DMS53 treated with DMSO at 0.1 percent for 48 hours (cell line): ENCODE measurements at regions not wholly inside any gene's neighbourhood (a gene's known extent, or its start where the extent isn't known, plus 50 kb on each side); places are given as distances from the start of the nearest gene placed in this dataset.

Source experiments
- DNase-seq: peaks from one replicate; lab custom pipeline; 2025; ENCODE audit not compliant: unreplicated experiment; lab: John Stamatoyannopoulos, UW

DNA sequence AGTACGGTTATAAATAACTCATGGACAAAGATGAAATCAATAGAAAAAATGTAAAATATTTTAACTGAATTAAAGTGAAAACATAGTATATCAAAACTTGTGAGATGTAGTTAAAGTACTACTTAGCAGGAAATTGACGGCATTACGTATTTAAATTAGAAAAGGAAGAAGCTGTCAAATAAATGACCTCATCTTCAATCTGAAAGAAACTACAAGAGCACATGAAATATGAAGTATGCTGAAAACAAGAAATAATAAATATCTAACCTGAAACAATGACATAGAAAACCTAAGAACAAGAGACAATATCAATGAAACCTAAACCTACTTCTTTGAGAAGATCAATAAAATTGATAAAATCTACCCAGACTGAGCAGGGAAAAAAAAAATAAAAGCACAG is 122.2 kb upstream of the PDE4B start:
- no peak for DNase-seq

DNA sequence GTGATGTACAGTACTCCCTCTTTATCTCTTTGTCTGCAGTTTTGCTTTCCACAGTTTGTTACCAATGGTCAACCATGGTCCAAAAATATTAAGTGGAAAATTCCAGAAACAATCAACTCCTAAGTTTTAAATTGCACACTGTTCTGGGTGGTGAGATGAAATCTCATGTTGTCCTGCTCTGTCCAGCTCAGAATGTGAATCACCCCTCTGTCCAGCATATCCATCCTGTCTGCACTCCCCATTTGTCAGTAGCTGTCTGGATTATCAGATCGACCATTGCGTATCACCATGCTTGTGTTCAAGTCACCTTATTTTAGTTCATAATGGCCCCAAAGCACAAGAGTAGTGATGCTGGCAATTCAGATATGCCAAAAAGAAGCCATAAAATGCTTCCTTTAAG is 118.2 kb upstream of the PDE4B start:
- DNase-seq = no peak

DNA sequence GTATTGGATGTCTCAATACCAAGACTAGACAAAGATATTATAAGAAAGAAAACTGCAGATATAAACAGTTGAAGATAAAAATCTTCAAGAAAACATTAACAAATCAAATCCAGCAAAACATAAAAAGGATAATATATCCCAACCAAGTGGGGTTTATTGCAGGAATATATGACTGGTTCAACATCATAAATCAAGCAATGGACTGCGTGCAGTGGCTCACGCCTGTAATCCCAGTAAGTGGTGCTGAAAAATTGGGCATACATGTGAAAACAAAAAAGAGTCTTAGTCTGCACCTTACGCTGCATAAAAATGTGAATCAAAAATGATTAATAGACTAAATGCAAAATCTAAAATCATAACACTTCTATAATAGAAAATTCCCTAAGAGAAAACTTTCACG is 112.9 kb upstream of the PDE4B start:
- no peak for DNase-seq

DNA sequence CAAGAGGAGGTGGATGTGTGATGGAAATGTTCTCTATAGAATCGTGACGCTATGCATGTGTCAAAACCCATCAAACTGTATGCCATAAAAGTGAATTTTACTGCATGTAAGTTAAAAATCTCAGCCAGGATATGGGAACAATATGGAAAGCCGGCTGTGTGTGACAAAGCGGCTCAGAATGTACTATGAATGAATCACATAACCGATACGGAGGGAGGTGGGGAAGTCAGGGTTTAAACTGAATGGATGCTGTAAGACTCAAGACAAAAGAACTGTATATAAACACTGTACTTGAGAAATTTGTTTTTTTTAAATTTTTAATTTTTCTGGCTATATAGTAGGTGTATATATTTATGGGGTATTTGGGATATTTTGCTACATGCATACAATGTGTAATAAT is 111.6 kb upstream of the PDE4B start:
- DNase-seq = no peak

DNA sequence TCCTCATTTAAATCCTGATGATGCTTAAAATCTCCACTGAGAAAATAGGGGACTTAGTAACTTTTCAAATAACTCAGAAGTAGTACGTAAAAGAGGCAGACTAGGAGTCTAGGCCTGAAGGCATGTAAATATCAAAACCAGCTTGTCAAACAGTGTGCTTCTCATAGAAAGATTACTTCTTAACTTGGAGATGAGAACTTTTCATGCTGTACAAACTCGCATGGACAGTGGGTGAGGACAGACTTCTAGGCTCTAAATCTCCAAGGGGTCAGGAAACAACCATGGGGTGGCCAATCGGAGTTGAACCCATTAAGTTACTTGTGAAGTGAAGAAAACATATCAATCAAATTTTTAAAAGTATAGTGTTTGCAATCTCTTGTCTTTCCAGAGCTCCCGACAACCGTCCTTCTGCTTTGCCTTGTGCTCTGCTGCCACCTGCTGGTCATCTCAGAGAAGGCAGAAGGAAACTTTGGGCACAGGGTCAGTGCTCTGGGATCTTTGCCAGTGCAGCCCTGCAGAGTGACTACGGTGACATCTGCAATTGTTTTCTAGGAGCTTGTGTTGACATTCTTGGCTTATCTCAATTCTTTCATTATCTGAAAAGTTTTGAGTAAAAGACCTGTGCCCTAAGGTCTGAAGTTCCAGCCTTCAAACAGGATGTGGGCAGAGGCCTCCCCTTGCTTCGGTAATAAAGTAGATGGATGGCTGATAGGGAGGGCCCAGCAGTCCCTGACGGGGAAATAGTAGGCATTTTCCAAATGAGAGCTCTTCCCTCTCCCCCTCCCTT is 105.1 kb upstream of the PDE4B start:
- peak; percentile 88 for DNase-seq

DNA sequence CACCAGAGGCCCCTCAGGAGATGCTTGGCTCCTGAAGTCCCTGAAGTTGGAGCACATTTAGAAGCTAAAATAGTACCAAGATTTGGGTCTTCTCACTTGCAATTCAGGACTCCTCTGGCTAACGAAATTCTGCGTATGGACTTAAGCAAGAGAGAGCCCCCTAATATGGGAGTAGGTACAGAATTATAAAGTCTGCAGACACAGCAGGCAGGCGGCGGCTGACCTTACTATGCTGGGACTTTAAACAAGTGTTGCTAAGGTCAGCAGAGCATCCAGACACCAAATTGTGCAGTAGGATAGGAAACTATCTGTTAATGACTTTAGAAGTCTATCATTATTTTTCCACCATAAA is 104.5 kb upstream of the PDE4B start:
- DNase-seq = no peak

DNA sequence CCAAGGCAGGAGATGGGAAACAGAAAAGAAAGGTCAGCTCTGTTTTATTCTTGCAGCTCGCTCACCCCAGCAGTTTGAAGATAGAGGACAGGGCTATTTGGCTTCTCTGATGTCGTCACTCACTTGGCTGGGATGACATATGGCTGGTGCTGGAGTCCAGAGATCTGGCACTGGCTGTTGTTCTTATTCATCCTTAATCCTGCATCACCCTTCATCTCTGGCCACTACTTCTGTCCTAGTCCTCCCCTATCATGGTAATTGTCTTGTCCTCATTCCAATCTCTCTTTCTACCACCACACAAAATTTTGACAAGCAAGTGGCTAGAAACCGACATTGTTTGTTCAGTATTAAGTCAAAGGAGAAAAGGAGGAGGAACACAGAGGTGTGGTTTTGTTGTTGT is 103.8 kb upstream of the PDE4B start:
- DNase-seq = no peak

DNA sequence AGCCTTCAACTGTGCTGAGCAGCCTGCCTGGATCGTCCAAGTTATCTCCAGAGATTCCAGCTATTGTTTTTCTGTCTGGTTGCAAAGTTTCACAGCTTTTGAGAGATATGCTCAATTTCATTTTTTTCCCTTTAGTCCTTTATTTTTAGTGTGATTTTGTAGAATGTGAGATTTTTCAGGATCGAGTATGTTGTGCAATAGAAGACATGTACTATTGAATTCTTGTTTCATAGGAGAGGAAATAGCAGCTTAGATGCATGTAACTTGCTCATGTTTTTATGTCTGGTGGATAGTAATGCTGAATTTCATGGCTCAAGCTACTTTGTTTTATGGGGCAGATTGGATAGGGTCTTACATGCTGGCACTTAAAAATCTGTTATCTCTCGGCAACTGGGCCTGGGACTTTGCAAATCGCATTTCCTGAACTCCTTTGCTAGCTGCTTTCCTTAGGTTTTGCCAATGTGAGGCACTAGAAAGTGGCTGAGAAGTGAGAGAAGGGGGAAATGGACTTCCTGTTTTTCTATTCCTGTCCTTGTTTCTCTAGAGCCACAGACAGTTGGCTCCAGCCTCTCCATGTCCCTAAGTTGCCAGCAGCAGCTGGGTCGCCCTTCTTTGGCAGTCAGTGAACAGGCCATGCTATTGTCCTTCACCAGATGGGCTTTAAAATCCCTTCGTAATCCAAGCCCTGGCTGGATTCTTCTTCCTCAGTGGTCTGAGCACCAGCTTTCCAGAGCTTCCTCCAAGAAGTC is 101.4 kb upstream of the PDE4B start:
- no peak for DNase-seq

DNA sequence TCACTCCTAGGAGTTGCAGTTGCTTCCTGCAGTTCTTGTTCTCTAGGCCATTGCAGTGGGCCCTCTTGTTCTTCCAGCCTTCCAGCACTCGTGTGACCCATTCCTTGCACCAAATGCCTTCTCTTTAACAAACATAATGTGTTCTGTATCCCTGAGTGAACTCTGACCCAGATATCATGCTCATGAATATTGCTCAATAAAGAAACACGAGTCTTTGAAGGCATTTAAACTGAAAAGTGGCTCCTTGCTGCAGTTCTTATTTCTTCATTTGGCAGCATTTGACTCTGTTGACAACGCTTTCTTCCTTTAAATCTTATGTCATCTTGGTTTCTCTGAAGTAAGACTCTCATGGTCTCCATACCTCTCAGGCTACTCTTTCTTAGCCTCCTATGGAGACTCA is 100.7 kb upstream of the PDE4B start:
- no peak for DNase-seq

DNA sequence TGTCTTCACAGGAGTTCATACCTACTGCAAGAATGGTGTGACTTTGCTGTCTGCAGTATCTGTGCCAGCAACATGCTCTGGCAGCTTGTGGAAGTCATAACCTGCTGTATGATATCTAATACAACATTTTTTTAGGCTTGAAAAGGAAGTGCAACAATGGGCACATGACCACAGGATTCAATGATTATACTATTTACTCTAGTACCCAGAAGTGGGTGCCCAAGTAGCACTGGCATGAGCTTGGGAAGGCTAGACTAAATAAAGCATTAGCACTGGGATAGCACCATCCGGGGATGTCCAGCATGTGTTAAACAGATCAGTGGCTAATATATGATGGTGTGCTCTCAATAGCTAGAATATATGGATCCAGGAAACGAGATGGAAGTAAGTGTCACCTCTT is 98.6 kb upstream of the PDE4B start:
- DNase-seq = peak; percentile 30

DNA sequence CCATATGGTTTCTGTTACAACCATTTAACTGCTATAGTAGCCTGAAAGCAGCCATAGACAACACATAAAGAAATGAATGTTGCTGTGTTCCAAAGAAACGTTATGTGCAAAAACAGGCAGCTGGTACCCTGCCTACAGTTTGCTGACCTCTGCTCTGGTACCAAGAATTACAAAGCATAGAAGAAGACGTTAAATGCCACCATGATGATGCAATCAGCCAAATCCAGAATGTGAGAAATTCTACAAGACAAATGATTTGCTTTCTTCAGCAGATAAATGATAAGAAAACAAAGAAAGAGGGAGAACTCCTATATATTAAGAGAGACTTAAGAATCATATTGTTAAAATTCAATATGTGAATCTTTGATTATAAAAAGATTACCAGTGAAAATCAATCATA is 97.8 kb upstream of the PDE4B start:
- DNase-seq = no peak

DNA sequence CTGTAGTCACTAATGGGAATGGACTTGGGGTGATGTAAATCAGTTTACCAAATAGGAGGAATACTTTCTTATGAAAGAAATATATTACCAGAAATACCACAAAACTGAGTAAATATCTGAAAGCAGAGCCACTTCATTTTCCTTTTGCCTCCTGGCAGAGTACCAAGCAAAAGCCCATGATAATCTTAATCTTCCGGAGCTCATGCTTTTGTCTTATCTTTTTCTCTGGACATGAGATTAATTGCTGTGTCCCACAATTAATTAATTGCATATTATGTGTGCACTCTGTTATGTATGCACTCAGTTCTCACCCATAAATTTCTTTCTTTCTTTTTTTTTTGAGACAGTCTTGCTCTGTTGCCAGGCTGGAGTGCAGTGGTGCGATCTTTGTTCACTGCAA is 94.1 kb upstream of the PDE4B start:
- DNase-seq = no peak

DNA sequence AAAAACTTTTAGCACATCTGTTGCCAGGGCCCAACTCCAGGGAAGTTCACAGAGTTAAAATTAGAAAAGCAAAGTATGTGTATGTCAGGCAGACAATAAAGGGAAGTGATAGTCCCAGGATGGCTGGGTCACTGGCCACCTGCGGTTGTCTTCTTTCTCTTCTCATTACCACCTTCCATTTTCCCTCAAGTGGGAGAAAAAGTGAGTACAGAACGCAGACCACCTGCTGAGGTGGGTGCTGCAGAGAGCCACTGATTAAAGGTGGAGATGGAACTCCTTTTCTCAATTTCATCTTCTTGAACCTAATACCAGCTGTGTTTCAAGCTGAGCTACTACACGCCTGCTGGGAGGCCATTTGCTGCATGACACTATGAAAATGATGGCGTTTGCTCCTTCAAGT is 88.8 kb upstream of the PDE4B start:
- no peak for DNase-seq

DNA sequence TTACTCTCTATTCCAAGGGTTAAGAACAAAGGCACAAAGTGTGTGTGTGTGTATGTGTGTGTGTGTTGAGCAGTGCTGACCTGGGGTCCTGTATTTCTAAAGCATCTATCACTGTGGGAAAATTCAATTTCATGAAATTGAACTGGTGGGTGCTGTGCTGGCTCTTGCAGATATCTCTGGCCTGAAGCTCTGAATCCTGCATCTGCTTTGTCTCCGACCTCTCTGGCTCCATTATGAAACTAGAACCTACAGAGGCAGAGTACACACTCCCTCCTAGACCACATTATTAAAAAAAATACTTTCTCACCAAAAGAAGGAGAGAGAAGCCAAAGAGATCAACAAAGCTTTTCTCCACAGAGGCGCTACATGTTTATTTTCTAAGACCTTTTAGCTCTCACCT is 88.4 kb upstream of the PDE4B start:
- no peak for DNase-seq

DNA sequence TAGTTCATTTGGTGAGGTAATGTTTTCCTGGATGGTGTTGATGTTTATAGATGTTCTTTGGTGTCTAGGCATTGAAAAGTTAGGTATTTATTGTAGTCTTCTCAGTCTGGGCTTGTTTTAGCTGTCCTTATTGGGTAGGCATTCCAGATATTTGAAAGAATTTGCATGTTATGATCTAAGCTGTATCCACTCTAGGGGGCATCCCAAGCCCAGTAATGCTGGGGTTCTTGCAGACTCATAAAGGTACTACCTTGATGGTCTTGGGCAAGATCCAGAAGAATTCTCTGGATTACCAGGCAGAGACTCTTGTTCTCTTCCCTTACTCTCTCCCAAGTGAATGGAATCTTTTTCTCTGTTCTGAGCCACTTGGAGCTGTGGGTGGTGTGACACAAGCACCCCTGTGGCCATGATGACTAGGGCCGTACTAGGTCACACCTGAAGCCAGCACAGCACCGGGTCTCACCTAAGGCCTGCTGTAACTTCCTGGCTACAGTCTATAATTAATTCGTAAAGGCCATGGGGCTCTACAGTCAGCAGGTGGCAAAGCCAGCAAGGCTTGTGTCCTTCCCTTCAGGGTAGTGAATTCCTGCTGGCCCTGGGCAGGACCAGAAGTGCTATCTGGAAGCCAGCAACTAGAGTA is 74.8 kb upstream of the PDE4B start:
- DNase-seq = peak; percentile 13

DNA sequence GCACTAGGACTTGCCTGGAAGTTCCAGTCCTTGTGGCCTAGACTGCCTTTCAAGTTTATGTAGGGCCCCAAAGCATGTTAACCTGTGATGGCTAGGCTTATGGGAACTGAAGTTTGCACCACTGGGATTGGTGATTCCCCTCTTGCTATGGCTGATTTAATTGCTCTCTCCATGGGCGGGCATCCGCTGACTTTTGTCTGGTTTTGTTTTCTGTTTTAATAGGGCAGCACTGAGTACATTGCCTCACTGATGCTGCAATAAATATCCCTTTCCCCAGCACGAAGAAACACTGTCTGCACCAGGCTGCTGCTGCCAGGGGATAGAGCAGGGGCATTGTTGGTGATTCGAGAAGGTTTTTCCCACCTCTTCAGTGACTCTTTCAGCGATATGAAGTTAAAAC is 73.3 kb upstream of the PDE4B start:
- no peak for DNase-seq

DNA sequence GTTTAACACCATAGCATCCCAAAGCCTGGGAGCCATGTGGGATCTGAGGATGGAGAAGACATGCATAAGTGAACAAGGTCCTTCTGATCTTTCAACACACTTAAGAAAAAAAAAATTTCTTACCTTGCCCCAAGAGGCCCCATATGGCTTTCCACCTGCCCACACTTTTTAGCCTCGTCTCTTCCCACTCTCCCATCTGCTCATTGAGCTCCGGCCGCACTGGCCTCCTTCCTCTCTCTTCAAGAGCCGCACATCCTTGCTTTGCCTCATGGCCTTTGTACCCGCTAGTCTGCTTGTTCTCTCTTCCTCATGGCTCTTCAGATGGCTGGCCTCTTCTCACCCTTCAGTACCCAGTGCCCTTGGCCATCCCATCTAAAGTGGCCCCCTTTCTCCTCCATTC is 70.2 kb upstream of the PDE4B start:
- DNase-seq = no peak

DNA sequence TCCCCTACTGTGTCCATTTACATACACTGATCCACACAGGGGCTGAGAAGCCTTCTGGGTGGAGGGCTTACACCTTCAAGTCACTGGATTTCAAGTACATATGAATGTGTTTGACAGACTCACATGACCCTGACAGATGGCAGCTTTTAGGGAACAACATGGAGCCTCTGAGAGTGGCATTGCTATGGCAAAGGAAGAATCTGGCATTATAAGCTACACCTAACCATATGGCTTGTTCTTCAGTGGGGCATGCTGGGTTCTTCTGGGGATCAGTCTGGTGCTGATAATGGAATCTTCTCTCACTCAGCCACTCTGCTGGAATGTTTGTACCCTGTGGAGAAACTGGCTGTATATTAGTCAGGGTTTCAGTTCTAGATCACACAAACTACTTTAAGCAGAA is 68.5 kb upstream of the PDE4B start:
- DNase-seq = no peak

DNA sequence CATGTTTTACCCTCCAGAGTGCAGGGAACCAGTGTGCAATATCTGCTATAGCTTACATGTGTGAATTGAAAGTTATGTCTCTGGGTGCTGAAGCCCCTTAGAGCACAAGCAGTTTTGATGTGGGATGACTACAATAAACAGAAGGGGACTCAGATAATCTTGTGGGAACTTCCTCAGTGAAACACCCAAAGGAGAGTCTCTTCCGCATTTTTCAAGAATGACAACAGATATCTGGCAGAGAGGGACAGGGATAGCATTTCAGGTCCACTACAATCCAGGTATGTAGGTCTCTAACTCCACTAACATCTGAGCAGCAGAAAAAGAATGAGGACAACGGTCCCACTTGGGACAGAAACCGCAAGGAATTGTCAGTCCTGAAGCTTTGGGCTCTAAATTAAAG is 67.6 kb upstream of the PDE4B start:
- DNase-seq = no peak

DNA sequence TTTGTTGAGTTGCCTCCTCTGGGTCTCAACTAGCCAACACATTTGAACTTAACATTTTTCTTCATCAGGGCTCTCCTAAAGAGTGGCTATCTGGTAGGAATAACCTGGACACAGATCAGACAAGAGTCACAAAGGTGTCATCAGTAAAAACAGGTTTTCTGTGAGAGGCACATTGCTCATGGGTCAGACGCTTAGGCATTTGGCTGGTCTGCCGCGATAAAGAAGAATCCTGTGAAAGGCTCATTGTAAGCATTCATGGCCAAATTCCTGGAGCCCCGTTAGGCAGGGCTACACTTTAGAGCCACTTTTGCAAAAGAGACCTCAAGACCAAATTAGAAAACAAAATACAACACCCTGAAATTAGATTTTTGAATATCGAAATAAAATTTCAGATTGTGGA is 64.2 kb upstream of the PDE4B start:
- DNase-seq = no peak

DNA sequence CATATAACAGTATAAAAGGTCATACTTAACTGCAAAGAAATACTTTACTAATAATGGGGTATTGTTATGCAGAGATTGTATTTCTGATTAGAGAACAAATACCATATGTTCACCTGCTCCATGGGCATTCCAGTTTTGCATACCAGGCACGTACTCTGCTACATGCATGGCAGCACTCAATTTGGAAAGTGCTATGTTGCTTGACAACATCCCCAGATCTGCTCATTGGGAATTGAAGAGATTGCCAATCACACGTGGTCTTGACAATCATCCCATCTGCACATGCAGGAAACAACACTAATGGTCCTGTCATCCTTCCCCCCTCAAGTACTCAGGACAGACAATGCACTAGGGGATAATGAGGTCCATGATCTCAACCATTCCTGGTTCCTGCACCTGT is 63.4 kb upstream of the PDE4B start:
- peak; percentile 23 for DNase-seq

DNA sequence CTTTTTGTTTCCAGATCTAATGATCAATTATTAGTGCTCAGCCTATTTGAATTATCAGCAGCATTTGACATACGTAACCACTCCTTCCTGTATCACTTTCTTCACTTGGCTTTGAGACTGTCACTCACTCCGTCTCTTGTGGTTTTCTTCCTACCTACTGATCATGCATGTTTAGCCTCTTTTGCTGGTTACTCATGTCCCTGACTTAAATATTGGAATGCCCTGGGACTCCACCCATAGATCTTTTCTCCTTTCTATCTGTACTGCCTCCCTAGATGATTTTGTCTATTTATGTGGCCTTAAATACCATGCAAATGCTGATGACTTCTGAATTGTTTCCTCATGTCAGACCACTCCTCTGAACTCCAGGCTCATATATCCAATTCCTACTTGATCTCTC is 57.7 kb upstream of the PDE4B start:
- DNase-seq = no peak
